Dedifferentiated amniotic fluid mesenchymal stem cell (primary cell): ENCODE measurements at regions not wholly inside any gene's neighbourhood (a gene's known extent, or its start where the extent isn't known, plus 50 kb on each side); places are given as distances from the start of the nearest gene placed in this dataset.

Source experiments
- DNase-seq: peaks from one replicate; pipeline ENCODE4 v3.0.0-alpha.2; 2016; ENCODE audit errors: extremely low spot score

DNA sequence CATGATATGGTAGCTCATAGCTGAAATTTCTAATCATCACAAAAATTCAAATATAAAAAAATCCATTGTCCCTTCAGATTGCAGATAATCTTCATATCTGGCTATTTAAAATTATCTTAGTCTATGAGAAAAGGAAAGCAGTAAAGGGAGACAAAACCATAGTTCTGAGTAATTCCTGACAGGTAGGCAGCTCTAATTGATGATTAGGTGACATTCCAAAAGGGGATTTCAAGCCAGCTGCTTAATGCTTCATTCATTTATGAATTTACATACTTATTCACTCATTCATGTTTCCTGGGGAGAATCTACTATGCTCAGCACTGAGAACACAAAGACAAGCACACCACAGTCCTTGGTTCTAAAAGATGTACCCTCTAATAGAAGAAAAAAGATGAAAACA is 437.1 kb downstream of the COL12A1 start:
- DNase-seq = no peak

DNA sequence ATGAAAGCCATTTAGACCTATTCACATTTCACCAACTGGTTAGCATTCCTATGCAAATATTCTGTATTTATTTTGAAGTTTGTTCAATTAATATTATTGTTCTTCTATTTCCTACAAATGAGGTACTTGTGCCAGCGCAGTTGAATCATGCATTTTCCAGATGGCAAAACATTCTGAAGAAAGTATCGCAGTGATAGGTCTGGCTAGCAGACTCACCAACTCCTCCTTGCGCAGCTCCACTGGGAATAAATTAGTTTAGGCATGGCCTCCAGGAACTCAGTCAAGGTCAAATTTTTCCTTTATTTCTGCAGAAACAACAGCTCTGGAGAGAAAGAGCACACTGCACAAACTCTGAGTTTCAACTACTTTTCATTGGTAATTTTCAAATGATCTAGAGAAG is 437.7 kb downstream of the COL12A1 start:
- no peak for DNase-seq

DNA sequence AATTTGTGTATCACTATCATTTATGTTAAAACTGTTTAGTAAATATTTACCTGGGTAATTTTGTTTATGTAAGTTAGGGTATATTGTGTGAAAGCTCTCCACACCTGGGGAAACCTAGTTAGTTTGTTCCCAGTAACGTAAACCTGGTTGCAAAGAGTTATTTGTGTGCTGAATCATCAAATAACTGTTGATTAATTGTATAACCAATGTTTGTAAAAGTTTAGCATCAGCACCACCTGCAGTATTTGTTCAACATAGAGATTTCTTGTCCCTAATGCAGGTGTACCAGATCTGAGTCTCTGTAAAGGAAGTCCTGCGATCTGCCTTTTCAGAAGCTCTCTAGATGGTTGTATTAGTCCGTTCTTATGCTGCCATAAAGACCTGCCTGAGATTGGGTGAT is 440.4 kb downstream of the COL12A1 start:
- DNase-seq = no peak

DNA sequence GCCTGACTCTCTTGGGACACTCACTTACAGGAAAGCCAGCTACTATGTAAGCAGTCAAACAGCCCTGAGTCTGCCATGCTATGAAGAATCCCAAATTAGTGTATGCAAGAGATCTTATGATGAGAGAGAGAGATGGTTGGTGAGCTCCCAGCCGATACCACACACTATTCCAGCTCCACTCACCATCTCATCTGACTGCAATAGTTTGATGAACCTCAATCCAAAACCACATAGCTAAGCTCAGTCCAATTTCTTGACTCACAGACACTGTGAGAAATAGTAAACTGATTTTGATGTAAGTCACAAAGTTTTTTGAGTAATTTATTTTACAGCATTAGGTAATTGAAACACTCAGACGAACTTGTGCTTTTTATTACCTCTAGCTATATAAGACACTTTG is 441.4 kb downstream of the COL12A1 start:
- no peak for DNase-seq

DNA sequence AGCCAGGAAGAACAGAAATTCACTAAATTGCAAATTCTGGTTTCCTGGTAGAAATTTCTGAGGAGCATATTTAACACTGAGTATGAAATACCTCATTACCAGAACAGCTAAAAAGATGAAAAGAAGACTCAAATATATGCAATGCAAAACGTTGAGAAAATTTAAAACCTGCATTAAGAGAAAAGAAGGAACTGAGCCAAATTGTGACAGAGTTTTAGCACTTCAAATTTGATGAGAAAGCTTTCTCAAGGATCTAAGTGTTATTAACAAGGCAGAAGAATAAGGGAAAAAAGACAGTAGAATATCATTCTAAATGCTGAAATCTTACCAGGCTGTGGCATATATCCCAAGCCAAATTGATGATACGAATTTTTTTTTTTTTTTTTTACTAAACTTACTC is 443.0 kb downstream of the COL12A1 start:
- DNase-seq = no peak

DNA sequence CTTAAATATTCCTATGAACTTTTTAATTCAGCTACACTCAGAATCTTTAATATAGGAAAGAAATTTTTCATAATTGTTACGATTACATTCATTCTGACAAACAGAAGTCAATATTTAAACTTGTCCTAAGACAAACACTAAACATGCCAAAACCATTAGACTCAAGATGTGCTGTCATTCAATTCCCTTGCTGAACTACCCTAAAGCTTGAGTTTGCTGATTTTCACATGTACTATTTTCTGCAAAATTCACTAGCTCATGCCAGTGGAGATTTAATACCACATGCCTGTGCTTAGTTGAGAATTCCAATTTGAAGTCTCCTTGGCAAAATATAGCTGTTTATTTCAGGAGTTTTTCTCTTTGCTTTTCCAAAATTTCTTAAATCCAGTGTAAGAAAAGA is 448.0 kb downstream of the COL12A1 start:
- no peak for DNase-seq

DNA sequence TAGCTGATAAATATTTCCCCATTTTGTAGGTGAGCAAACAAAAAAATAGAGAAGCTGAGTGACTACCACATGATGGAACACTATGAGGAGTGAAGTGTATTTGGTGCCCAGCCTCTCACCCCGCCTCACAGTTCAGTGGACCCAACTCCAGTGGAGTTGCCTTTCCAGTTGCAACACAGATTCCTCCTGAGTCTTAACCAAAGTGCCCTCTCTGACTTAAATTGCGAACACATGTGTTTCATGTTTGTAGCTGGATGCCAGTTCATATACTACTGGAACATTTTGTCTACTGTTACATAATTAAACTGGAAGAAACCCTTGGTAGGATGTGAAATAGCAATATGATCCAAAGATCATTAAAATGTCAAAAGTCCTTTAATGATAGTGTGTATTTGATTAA is 448.9 kb downstream of the COL12A1 start:
- no peak for DNase-seq

DNA sequence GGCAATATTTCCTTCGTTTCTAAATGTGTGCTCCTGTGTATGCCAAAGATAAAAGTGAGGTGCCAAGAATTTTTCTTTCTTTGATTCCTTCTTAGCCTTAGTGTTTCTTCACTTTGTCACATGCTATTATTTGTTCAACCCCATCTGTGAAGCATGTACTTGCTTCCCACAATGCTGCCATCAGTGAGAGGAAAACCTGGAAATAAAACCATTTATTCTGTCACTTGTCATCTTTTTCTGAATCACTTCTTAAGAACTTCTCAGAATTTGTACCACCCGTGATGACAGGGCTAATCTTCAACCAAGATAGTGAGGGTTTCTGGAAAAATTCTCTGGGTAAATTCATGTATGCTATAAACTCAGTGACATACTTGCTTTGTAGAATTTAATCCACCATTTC is 450.1 kb downstream of the COL12A1 start:
- DNase-seq = no peak

DNA sequence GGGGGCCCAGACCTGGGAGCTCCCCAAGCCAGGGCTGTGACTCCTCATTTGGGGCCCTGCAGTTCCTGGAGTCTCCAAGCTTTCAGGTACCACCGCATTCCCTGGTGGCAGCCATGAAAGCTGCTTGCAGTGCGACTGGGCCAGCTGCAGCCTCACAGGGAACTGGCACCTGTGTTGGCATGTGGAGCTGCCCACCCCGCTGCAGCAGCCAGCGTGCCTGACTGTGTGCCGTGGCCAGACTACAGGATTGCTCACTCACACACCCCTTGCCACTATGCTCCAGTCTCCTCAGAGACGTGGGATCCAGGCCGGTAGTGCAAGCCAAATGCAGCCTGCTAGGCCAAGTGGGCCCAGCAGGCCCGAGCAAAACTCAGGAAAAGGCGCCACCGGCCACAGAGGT is 450.7 kb downstream of the COL12A1 start:
- no peak for DNase-seq

DNA sequence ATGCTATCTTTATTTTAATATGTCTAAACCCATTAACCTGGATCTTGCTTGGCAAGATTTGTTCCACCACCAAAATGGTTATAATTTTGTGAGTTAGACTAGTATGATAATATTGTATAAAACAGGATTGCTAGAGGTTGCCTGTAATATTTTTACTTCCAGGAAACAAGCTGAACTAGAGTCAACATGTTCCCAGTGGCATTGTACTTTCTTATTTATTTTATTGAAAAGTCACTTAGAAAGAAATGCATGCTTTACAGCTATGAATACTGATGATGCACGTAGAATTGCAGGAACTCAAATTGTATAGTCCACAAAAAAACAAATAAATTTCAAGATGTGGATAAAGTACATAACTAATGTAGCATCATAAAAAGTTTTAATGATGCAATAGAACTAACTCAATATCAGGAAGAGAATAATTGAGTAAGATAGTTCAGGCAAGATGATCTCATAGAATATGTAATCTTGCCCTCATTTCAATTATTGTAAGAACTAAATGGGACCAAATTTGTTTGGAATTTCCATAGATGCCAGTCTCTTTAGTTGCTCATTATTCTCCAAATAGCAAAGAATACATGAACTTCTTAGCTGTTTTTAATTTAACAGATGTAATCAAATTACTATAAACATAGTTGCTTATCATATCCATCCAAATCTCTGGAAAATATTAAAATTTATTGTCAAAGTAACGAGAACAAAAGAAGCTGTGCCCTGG is 451.8 kb downstream of the COL12A1 start:
- no peak for DNase-seq

DNA sequence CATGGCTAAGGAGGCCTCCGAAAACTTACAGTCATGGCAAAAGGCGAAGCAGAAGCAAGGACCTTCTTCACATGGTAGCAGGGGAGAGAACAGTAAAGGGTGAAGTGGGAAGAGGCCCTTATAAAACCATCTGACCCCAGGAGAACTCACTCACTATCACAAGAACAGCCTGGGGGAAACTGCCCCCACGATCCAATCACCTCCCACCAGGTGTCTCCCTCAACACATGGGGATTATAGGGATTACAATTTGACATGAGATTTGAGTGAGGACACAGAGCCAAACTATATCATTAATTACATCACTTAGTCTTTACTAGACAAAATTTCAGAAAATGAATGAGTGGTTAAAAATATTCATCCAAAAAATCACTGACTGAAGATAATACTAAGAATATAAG is 453.6 kb downstream of the COL12A1 start:
- no peak for DNase-seq

DNA sequence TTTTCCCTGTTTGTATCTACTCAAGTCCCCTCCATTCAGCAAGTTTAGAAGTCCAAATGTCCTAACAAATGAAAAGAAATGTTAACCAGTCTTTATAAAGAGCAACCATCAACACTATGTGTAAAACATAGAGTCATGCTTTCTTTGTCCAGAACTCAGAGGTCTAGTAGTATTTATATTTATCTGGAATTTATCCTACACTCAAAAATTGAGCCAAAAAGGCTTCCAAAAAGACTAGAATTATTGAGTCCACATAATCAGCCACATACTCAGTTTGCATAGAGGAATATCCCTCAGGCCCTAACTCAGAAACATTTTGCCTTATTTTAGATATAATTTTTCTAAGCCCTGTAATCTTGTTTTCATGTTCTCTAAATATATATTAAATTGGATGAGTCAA is 455.0 kb downstream of the COL12A1 start:
- no peak for DNase-seq

DNA sequence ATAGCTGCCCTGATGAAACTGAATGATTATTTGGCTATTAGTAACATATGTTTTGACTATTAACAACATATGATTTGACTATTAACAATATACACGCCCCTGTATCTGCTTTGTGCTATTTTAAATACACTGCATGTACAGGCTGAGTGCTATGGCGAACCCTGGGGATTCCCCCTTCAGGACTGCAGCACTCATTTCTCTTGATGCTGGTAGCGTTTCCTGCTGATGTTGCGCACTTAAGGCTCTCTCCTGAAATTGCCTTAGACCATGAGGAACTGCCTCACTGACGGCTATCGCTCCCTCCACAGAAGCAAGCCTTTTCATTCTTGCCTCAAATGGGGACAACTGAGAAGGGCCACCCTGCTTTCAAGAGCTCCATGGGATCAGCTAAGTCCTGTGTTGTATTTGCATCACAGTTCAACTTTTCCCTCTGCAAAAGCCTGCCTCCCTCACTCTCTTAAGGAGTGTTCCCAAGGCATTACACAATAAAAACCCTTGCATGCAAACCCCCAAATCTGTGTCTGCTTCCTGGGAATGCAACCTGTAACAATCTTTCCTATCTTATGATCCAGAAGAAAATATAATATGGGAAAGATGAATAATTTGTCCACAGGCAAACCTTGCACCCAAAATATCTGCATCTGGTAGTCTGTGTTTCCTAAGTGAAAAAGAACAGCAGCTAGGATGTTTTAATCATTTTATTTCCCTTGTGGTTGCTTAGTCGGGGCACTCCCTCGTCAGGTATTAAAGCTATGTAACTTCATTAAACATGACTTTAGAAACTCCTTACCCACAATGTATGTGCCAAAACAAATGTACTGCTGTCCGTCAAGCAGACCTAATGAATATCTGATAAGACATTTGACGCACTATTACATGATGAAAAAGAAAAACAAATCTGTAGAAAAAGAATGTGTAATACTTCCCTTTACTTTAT is 456.4 kb downstream of the COL12A1 start:
- DNase-seq = peak; percentile 81

DNA sequence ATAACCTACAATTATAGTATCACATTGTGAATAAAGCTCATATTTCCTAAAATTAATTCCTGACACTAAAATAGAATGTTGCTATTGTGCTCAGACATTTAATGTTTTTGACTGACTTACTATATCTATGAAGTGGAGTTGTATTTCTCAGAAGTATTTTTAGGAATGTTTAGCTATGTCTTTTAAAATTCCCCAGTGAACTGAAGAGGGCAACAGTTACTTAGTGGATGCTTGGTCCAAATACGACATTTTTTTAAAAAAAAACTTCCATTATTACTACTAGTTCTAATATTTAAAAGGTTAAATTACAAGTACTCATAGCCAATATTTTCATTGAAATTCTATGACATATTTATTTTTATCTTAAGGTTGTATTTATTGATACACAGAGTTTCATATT is 460.2 kb downstream of the COL12A1 start:
- DNase-seq = no peak

DNA sequence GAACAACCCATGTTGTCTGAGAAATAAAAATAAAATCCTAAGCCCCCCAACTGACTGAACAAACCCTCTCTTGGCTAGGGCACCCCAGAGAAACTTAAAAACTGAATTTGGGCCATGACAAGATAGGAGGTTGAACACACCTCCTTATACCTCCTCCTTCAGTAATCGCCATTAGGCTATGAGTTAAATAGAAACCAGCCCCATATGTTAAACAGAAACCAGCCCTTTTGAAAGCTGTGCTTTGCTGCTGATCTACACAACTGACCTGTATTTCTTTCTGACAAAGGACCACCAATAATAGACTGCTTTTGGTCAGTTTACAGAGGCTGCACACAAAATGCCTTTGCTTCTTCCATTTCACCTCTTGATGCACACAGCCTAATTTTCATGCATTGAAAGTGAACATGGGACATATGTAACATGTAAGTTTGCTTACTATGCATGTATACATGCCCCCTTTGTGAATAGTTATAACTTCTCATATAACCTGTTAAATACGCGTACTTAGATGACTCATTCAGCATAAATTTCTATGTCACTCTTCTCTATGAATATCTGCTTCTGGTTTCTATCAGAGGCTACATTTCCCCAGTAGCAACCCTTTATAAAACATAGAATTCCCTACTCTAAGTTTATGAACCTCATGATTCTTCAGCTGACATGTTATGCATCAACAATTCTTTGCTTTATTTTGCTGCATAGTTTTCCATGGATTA is 462.9 kb downstream of the COL12A1 start:
- no peak for DNase-seq

DNA sequence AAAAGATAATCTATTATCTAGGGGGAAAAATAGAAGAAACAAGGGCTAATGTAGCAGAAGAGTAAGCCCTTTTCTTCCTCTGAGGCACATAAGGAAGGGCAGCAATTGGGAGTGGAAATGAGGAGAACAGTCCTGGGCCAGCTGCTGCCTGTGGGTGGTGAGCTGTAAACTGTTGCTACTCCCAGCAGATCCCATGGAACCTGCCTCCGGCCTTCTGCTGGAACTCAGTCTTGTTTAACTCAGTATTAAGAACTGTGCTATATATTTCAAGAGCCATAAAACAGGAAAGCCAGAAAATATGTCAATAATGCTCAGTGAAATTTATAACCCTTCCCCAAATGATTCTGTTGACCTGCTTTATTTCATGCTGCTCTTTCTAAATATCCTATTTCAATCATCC is 464.2 kb downstream of the COL12A1 start:
- DNase-seq = no peak

DNA sequence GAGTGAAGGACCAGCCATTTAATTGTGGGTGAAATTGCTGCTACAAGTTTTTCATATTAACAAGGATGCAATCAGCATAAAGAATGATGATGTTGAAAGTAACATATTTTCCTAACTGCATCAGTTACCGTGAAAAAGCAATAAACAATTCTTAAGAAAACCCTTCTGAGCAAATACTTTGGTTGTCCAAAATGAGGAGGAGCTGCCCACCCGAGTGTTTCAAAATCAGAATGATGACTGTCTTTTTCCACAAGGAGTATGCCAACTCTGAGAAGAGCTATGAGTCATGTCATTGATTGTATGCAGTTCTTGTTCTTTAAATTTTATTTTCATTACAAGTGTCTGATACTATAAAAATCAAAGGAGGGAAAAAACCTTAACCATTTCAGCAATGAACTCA is 470.5 kb downstream of the COL12A1 start:
- DNase-seq = peak; percentile 99

DNA sequence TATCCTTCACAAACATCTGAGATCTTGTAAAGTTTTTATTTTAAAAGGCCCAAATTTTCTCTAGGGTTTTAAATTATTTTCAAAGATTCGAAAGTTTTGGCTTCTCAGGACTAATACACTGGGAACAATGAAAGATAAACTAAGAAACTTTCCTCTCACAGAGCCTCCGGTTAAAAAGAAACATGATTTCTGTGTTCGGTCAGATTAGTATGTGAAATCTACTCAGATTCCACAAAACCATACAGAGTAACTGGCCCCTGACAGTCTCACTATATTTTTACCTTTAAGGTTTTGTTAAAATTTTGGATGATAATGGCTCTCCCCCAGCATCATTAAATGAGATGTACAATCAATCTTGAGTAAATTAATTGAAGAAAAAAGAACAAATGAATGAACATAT is 471.0 kb downstream of the COL12A1 start:
- DNase-seq = no peak

DNA sequence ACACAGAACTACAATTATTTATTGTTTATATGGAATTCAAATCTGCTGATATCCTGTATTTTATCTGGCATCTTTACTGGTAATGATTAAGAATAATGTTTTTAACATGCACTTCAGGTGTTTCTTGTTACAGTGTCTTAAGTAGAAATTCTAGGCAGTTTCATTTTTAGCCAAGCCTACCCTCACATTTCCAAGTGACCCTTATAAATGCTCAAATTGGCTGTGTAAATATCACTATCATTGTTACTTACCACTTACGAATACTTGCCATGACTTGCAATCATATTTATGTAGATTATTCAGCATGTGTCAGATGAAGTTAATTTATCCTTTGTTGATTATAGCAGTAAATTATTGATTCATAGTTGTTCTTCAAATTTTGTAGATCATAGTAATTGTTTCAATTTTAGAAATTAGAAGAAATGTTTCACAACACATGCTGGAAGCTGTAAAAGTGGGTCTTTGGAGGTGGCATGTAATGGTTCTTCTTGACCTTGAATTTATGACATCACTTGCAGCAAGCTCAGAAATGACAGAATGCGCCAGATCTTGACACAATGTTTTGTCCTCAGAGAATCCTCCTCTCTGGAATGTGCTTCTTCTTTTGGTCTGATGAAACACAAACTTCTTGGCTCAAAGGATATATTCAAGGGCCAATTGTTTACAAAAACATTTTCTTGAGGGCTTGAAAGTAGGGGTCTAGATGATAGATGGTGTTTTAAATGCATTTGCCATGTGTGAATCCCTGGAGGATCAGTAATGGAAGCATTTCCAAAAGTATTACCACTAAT is 471.8 kb downstream of the COL12A1 start:
- peak; percentile 48 for DNase-seq

DNA sequence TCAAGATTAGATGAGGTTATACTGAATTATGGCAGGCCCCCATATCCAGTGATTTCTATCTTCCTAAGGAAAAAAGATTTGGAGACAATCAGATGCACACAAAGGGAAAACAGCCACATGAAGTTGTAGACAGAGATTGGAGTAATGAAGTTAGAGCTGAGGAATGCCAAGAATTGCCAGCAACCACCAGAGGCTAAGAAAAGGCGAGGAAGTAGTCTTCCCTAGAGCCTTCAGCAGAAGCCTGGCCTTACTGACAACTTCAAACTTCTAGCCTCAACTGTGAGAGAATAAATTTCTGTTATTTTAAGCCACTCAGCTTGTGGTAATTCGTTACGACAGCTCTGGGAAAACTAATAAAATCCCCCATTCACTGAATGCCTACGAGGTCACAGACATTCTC is 473.9 kb downstream of the COL12A1 start:
- DNase-seq = peak; percentile 69

DNA sequence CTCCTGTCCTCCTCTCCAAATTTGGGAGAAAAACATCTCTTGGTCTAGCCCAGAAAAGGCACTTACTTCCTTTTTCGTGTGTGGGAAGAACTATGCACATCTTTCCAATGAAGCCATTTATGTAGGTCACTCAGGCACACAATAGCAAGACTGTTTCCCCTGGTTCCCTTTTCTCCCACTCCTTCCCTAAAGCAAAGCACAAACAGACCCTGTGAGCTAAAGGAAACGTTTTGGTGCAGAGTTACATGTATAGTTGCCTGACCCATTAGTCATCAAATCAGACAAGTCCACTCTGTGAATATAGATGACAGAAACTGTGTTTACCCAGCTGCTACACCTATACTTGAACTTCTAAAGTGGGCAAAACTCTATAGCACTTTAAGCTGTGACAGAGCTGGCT is 474.6 kb downstream of the COL12A1 start:
- DNase-seq = peak; percentile 37

DNA sequence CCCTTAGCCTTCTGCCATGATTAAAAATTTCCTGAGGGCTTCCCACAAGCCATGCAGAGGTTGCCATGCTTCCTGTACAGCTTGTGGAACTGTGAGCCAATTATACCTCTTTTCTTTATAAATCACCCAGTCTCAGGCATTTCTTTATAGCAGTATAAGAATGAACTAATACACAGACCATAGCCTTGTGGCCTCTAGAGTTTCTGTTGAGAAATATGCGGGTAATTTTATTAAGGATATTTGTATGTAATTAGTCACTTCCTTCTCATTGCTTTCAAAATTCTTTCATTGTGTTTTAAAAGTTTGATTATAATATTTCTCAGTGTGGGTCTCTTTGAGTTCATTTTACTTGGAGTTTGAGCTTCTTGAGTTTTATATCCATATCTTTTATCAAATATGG is 484.9 kb downstream of the COL12A1 start:
- no peak for DNase-seq
